GM12878 (cell line): ENCODE measurements at regions not wholly inside any gene's neighbourhood (a gene's known extent, or its start where the extent isn't known, plus 50 kb on each side); places are given as distances from the start of the nearest gene placed in this dataset.

Experiments
- ATAC-seq: fragments of 200-7000 bp; cut with Tn5 transposase; 3 replicates; pipeline ENCODE4 v1.9.1; 2020; ENCODE audit warnings: mild to moderate bottlenecking, moderate library complexity
- BruUV-seq: library from RNA; stranded (reverse); fragments of 400-500 nt; replicated peaks from 2 replicates; lab custom pipeline; 2021; lab: Mats Ljungman, UMichigan
- CTCF ChIA-PET: fragments of 300-600 bp; sonication (Branson Sonifier 250); formaldehyde crosslinking; extraction: SDS; loops from one replicate; lab custom pipeline; 2021; ENCODE audit warnings: inconsistent platforms; lab: Yijun Ruan, JAX
- POLR2A ChIA-PET: fragments of 350-600 bp; formaldehyde crosslinking; extraction: SDS; loops from one replicate; lab custom pipeline; 2021; ENCODE audit warnings: inconsistent platforms; lab: Charles Lee
- RAD21 ChIA-PET: fragments of 300-600 bp; sonication (Branson Sonifier 250); formaldehyde crosslinking; loops from one replicate; lab custom pipeline; 2023; ENCODE audit warnings: antibody characterized with exemption; ENCODE audit not compliant: unreplicated experiment; lab: Charles Lee
- SMC1A ChIA-PET: fragments of 300-600 bp; sonication (Branson Sonifier 250); formaldehyde crosslinking; loops from one replicate; lab custom pipeline; 2023; ENCODE audit not compliant: unreplicated experiment, uncharacterized antibody; lab: Charles Lee
- DNase-seq: peaks from one replicate; pipeline ENCODE4 v3.0.0-alpha.2; 2011; ENCODE audit warnings: low read depth, low spot score
- FAIRE-seq: peaks from 3 replicates; lab custom pipeline; 2011; peaks lifted over from hg19 to GRCh38; lab: Jason Lieb, UNC
- H2AFZ ChIP-seq: 2 replicates; pipeline ENCODE4 v1.6.0; 2011; ENCODE audit warnings: low read depth, low read length, control low read depth; ENCODE audit not compliant: control insufficient read depth
- H3K27ac ChIP-seq: 2 replicates; pipeline ENCODE4 v1.5.1; 2011; ENCODE audit warnings: control low read depth; ENCODE audit not compliant: control insufficient read depth, insufficient read depth
- H3K27me3 ChIP-seq, 2 experiments: replicated peaks in 1 of 2; 2 replicates each; pipeline versions ENCODE4 v1.6.0 to v1.6.1; 2011; ENCODE audit warnings: low read length in 1 of 2; ENCODE audit not compliant: control insufficient read depth in 2 of 2, insufficient read depth in 2 of 2
- H3K36me3 ChIP-seq, 2 experiments: 2 replicates each; pipeline ENCODE4 v1.5.1; 2011; ENCODE audit warnings: low read length in 1 of 2; ENCODE audit not compliant: control insufficient read depth in 2 of 2, insufficient read depth in 2 of 2
- H3K4me1 ChIP-seq: 2 replicates; pipeline ENCODE4 v1.6.1; 2011; ENCODE audit warnings: mild to moderate bottlenecking, low read length, moderate library complexity, mixed read lengths; ENCODE audit not compliant: control insufficient read depth, insufficient read depth
- H3K4me2 ChIP-seq: 2 replicates; pipeline ENCODE4 v1.6.0; 2011; ENCODE audit warnings: control low read depth; ENCODE audit not compliant: control insufficient read depth, insufficient read depth
- H3K4me3 ChIP-seq: fragments of 200-600 bp; sonication (generic); 2 replicates; pipeline ENCODE4 v1.5.1; 2016
- H3K79me2 ChIP-seq: 2 replicates; pipeline ENCODE4 v1.6.0; 2011; ENCODE audit warnings: low read length; ENCODE audit not compliant: control insufficient read depth, insufficient read depth
- H3K9ac ChIP-seq: 2 replicates; pipeline ENCODE4 v1.8.0; 2011; ENCODE audit warnings: low read length, control low read depth, mixed read lengths; ENCODE audit not compliant: control insufficient read depth, insufficient read depth
- H3K9me3 ChIP-seq: replicated peaks from 3 replicates; pipeline ENCODE4 v1.5.1; 2011; ENCODE audit warnings: mild to moderate bottlenecking, low read length; ENCODE audit not compliant: control insufficient read depth, insufficient read depth
- H4K20me1 ChIP-seq: 2 replicates; pipeline ENCODE4 v1.6.0; 2011; ENCODE audit not compliant: control insufficient read depth, insufficient read depth
- ATF7 ChIP-seq: fragments of 450-650 bp; IDR thresholded peaks from 2 replicates; pipeline ENCODE4 v1.6.1; 2016; ENCODE audit warnings: low read depth, mild to moderate bottlenecking
- CBFB ChIP-seq: IDR thresholded peaks from 2 replicates; pipeline ENCODE4 v1.6.1; 2016; ENCODE audit warnings: antibody characterized with exemption, low read depth
- CEBPB ChIP-seq, 2 experiments: fragments of 150-350 bp in 1 of 2; IDR thresholded peaks; 2 replicates each; pipeline ENCODE4 v1.6.1; 2012 to 2014; ENCODE audit warnings: low read depth in 2 of 2, low read length in 2 of 2, borderline replicate concordance in 1 of 2, inconsistent platforms in 1 of 2
- CHD1 ChIP-seq: IDR thresholded peaks from 2 replicates; pipeline ENCODE4 v1.6.1; 2012; ENCODE audit warnings: low read depth, low read length, improper control_type of control experiment
- EED ChIP-seq: sonication (generic); IDR thresholded peaks from 2 replicates; pipeline ENCODE4 v1.6.1; 2016; ENCODE audit warnings: antibody characterized with exemption, low read depth
- HDGF ChIP-seq: fragments of 450-650 bp; IDR thresholded peaks from 2 replicates; pipeline ENCODE4 v1.6.1; 2016; ENCODE audit warnings: antibody characterized with exemption
- IKZF1 ChIP-seq: fragments of 450-650 bp; conservative IDR thresholded peaks from 2 replicates; pipeline ENCODE4 v1.6.1; 2017; ENCODE audit warnings: antibody characterized with exemption, mild to moderate bottlenecking
- MYB ChIP-seq: fragments of 150-350 bp; IDR thresholded peaks from 2 replicates; pipeline ENCODE4 v1.6.1; 2014; ENCODE audit warnings: mild to moderate bottlenecking, low read depth, low read length, borderline replicate concordance
- NFYB ChIP-seq: IDR thresholded peaks from 2 replicates; pipeline ENCODE4 v1.6.1; 2011; ENCODE audit warnings: low read depth, mild to moderate bottlenecking, low read length, improper control_type of control experiment, moderate library complexity; ENCODE audit not compliant: insufficient read depth
- POLR2AphosphoS2 ChIP-seq: IDR thresholded peaks from 2 replicates; pipeline ENCODE4 v1.6.1; 2011; ENCODE audit warnings: low read depth, mild to moderate bottlenecking, low read length, improper control_type of control experiment, moderate library complexity
- SPI1 ChIP-seq: IDR thresholded peaks from 2 replicates; pipeline ENCODE4 v1.6.1; 2011; ENCODE audit warnings: low read depth, mild to moderate bottlenecking, low read length, moderate library complexity, borderline replicate concordance; ENCODE audit not compliant: insufficient read depth
- SUZ12 ChIP-seq: fragments of 200-600 bp; sonication (generic); IDR thresholded peaks from one replicate; pipeline ENCODE4 v1.6.1; 2018; ENCODE audit warnings: antibody characterized with exemption, mild to moderate bottlenecking; ENCODE audit not compliant: unreplicated experiment
- TCF3 ChIP-seq: IDR thresholded peaks from 2 replicates; pipeline ENCODE4 v1.6.1; 2012; ENCODE audit warnings: low read depth, mild to moderate bottlenecking, low read length, borderline replicate concordance; ENCODE audit not compliant: insufficient read depth
- ZNF207 ChIP-seq: fragments of 450-650 bp; IDR thresholded peaks from 2 replicates; pipeline ENCODE4 v1.6.1; 2014; ENCODE audit warnings: antibody characterized with exemption, mild to moderate bottlenecking, borderline replicate concordance
- ZNF384 ChIP-seq: IDR thresholded peaks from 2 replicates; pipeline ENCODE4 v1.6.1; 2012; ENCODE audit warnings: low read depth, mild to moderate bottlenecking, low read length, improper control_type of control experiment, borderline replicate concordance
- WGBS: methylation state at CpG from one replicate; pipeline ENCODE4 v1.1.6; 2016; ENCODE audit warnings: low lambda C conversion rate; ENCODE audit not compliant: insufficient replicate concordance, insufficient coverage; ENCODE audit errors: missing lambda C conversion rate; 5-methylcytosine and 5-hydroxymethylcytosine counted together
- in situ Hi-C: fragments of 300-500 bp; cut with MboI; formaldehyde crosslinking; loops from 9 replicates; pipeline ENCODE4 v1.14.3; 2018; ENCODE audit warnings: mixed read lengths
- intact Hi-C: fragments of 100-400 bp; cut with micrococcal nuclease; formaldehyde crosslinking; loops from one replicate; pipeline ENCODE4 v1.14.2; 2022; ENCODE audit not compliant: unreplicated experiment
- TF ChIP-seq, protein P1 (sequence below): fragments of 450-650 bp; IDR thresholded peaks from 2 replicates; pipeline ENCODE4 v1.6.1; 2017; ENCODE audit warnings: borderline replicate concordance
- TF ChIP-seq, protein P2 (sequence below): fragments of 150-350 bp; IDR thresholded peaks from 2 replicates; pipeline ENCODE4 v1.6.1; 2014; ENCODE audit warnings: mild to moderate bottlenecking, low read depth, low read length
- TF ChIP-seq, protein P3 (sequence below): IDR thresholded peaks from 2 replicates; pipeline ENCODE4 v1.6.1; 2011; ENCODE audit warnings: borderline replicate concordance, low read depth, mild to moderate bottlenecking, moderate library complexity, low read length; ENCODE audit not compliant: insufficient read depth, poor library complexity, severe bottlenecking

DNA sequence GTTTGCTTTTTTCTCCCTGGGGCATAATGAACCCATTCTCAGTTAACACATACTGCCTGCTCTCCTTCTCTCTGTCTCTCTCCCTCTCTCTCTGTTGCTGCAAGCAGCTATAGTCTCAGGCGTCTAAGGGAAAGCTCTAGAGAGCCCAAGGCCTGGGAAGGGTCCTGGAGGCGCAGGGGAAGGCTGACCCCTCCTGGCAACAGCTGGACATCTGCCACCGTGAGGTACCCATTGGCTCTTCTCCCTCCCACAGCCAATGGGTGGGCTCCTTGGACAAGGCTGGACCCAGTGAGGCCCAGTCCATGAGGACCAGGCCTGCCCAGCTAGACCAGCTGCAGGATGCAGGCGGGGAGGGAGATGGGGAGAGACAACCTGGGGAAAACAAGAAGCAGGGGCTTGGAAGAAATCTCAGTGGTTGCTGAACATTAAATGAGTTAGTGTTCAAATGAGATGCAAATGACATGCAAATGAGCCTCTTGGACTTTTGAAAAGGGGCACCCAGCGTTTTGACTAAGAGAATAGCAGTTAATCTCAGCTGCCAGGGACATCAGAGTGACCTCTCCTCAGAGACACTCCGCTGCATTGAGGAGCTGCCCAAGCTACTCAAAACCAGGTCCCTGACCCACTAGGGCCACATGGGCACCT lies 349.7 kb downstream of the BUD13 start:
- Histone ChIP-seq H4K20me1 (no peaks in the 10 kb centered on the region), H3K36me3 (no peaks in the 10 kb centered on the region), H2AFZ (no peak overlapping the region), H3K79me2 (no peaks in the 10 kb centered on the region), H3K9me3 (no peaks in the 10 kb centered on the region), H3K4me3 (no peak overlapping the region), H3K4me2 (no peak overlapping the region), H3K27ac (no peak overlapping the region), H3K4me1 (no peaks in the 10 kb centered on the region), H3K9ac (no peak overlapping the region), H3K27me3 (peaks cover 2 to 3% of the 10 kb centered on the region in 2 experiments; a peak in 3 of 4 replicates)
- ChIA-PET SMC1A (no interaction called here), RAD21 (no interaction called here), CTCF (no interaction called here), POLR2A (no interaction called here)
- ATAC-seq: no peak
- intact Hi-C loops: no loop called here
- WGBS: 6% methylated on average over 6 of the region's 6 CpGs
- in situ Hi-C loops: no loop called here
- DNase-seq: no peak
- no TSS peak for BruUV-seq
- no peak for FAIRE-seq
- TF ChIP-seq EED: no peak
- no peak for TF ChIP-seq SPI1
- TF ChIP-seq, protein P1, sequence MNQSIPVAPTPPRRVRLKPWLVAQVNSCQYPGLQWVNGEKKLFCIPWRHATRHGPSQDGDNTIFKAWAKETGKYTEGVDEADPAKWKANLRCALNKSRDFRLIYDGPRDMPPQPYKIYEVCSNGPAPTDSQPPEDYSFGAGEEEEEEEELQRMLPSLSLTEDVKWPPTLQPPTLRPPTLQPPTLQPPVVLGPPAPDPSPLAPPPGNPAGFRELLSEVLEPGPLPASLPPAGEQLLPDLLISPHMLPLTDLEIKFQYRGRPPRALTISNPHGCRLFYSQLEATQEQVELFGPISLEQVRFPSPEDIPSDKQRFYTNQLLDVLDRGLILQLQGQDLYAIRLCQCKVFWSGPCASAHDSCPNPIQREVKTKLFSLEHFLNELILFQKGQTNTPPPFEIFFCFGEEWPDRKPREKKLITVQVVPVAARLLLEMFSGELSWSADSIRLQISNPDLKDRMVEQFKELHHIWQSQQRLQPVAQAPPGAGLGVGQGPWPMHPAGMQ: no peak
- TF ChIP-seq HDGF: no peak
- no peak for TF ChIP-seq SUZ12
- no peak for TF ChIP-seq CEBPB (IDR thresholded peaks at IDR 0.05; ENCODE audit: borderline replicate concordance in 1 of 2, low read depth in 2 of 2, low read length in 2 of 2)
- no peak for TF ChIP-seq NFYB
- TF ChIP-seq ZNF384: no peak
- TF ChIP-seq ZNF207: no peak
- no peak for TF ChIP-seq CHD1
- TF ChIP-seq, protein P2, sequence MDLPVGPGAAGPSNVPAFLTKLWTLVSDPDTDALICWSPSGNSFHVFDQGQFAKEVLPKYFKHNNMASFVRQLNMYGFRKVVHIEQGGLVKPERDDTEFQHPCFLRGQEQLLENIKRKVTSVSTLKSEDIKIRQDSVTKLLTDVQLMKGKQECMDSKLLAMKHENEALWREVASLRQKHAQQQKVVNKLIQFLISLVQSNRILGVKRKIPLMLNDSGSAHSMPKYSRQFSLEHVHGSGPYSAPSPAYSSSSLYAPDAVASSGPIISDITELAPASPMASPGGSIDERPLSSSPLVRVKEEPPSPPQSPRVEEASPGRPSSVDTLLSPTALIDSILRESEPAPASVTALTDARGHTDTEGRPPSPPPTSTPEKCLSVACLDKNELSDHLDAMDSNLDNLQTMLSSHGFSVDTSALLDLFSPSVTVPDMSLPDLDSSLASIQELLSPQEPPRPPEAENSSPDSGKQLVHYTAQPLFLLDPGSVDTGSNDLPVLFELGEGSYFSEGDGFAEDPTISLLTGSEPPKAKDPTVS: no peak
- TF ChIP-seq ATF7: no peak
- no peak for TF ChIP-seq MYB
- no peak for TF ChIP-seq CBFB
- no peak for TF ChIP-seq TCF3
- TF ChIP-seq, protein P3, sequence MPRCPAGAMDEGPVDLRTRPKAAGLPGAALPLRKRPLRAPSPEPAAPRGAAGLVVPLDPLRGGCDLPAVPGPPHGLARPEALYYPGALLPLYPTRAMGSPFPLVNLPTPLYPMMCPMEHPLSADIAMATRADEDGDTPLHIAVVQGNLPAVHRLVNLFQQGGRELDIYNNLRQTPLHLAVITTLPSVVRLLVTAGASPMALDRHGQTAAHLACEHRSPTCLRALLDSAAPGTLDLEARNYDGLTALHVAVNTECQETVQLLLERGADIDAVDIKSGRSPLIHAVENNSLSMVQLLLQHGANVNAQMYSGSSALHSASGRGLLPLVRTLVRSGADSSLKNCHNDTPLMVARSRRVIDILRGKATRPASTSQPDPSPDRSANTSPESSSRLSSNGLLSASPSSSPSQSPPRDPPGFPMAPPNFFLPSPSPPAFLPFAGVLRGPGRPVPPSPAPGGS: no peak
- no peak for TF ChIP-seq IKZF1
- TF ChIP-seq POLR2AphosphoS2: no peak
